Activated T-cell treated with anti-CD3 and anti-CD28 coated beads for 4 hours (primary cell): ENCODE measurements at regions not wholly inside any gene's neighbourhood (a gene's known extent, or its start where the extent isn't known, plus 50 kb on each side); places are given as distances from the start of the nearest gene placed in this dataset.

Source experiments
- DNase-seq: peaks from one replicate; pipeline ENCODE4 v3.0.0-alpha.2; 2020

DNA sequence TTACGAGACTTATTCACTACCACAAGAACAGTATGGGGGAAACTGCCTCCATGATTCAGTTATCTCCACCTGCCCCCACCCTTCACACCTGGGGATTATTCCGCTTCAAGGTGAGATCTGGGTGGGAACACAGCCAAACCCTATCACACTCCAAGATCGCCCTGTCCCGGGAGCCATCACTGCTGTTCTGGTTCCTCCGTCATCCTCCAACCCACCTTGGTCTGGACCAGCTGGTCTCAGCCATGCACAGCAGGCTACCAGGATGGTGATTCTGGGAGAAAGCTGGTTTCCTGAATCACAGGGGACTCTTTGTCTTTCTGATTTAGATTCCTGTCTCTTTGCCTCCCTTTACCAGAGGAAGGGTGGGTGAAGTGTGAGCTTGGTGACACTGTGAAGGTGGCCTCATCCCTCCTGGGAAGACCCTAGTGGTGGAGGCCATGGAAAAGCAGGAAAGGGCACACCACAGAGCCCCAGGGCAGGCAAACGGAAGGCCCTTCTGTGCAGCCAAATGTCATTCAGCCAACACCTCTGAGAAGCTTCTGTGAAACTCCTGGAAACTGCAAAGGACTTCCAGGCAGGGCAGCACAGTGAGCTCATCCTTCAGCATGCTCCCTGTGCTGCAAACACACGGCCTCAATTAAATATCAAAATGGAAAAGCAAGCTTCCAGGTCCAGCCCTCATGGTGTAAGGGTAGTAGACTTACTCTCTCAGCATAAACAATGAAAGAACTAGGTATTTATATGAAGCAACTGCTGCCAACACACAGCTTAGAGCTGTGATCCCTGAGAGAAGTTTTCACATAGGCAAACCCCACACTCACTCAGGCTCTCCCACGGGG is 169.8 kb downstream of the ANKRD60 start:
- no peak for DNase-seq

DNA sequence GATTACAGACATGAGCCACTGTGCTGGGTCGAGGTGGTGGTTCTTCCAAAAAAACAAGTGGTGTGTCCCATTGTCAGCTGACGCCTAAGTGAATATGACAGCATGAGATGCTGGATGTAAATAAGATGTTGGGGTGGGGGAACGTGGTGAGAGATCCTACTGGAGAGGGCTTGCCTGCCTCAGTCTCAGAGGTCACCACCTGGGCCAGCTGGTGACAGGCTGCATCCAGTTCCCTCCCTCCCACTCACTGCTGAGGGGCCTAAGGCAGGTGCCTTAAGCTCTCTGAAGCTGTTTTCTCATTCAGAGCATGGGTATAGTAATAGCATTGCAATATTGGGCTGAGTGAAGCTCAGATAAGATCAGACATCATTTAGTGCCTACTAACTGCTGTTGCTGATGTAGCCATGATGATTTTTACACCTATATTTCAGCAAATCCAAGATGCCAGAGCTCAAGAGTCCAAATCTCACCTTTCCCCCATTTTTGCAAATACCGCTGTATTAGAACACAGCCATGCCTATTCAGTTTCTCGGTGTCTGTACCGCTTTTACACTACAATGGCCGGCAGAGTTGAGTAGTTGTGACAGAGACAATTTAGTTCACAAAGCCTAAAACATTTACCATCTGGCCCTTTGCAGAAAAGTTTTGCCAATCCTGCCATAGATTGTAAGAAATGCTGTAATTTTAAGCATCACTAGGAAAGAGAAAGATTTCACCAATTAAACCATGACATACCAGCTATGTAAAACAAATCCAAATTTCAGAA is 171.3 kb downstream of the ANKRD60 start:
- no peak for DNase-seq

GRCh38 chr20:58056021-58056591 is 172.3 kb downstream of the ANKRD60 start:
- DNase-seq, result no peak

DNA sequence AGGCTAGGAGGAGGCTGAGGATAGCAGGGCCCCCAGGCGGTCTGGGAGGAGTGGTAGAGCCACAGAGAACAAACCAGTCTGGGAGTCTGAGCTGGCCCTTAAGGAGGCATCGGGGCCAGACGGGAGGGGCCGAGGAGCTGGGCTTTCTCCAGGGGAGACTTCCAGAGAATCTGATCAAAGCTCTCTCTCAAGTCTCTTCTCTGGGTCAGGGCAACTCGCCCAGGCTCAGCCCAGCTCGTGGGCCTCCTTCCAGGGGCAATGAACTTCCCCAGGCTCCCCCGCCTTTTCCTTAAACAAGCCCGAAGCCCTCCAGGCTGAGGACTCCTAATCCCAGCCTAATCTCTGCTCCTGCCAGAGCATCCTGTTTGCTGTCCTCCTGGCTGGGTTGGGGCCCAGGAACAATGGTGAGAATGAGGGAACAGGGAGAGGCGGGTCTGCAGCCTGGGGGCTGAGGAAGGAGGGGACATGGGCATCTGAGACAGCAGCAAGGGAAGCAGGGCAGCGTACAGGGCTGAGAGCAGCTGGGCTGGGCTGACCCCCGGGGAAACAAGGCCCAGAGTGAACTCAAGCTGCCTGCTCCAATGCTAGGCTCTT is 173.6 kb downstream of the ANKRD60 start:
- no peak for DNase-seq

GRCh38 chr20:58054082-58054779 is 174.2 kb downstream of the ANKRD60 start:
- DNase-seq, result no peak

DNA sequence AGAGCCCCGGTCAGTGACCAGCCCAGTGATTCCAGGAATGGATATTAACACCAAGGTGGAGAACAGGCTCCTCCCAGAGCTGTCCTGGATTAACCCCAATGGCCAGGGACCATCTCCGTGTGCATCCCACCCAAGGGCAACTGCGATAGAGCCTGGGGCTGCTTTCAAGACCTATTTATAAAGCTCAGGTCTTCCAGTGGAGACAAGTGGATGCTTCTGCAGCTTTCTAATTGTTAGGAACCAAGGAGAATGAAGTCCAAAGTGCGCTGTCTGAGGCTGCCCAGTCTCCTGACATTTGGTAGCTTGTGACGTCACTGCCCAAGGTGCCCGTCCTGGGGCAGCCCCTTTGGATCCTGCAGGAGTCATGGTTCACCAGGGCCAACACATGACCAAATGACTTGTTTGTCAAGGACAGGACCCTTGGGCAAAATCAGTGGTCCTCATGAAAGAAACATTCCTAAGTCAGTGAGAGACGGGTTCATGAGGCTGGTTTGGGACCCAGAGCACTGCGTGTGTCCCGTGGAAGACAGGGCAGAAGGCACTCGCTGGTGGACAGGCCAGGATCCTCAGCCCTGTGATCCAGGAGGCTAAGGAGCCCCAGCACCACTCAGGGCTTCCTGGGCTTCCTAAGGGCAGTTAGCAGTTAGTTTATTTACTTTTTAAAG is 174.9 kb downstream of the ANKRD60 start:
- DNase-seq, result no peak

- DNase-seq, result no peak
Measured at GRCh38 chr20:58051367-58051766, 177.1 kb downstream of the ANKRD60 start.

DNA sequence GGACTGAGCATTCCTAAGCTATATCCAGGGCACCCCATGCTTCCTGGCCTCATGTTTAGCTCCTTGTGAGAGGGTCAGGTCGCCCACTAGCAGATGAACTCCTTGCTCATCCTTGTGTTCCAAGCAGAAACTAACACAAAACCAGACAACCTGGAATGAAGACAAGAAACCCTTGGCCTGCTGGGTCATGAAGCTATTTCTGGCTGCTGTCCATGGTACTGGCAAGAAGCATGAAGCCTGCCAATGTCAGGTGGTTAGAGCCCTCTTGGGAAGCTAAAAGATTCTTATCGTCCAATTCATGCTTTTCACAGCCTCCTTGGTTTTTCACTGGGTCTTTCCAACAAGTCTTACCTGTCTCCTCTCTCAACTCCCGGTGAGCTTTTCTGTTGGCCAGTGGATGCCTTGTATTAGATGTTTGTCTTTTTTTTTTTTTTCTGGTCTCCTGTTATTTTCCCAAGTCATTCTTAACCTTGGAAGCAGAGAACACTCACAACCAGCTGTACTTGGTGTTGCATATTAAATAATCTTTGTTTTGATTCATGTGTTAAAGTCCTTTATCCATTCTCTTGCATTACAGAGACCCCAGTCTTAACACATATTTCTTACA is 180.3 kb downstream of the ANKRD60 start:
- DNase-seq, result no peak

- no peak for DNase-seq
Measured at GRCh38 chr20:58046311-58046710, 182.1 kb downstream of the ANKRD60 start.

GRCh38 chr20:58045579-58045978 is 182.9 kb downstream of the ANKRD60 start:
- no peak for DNase-seq

DNA sequence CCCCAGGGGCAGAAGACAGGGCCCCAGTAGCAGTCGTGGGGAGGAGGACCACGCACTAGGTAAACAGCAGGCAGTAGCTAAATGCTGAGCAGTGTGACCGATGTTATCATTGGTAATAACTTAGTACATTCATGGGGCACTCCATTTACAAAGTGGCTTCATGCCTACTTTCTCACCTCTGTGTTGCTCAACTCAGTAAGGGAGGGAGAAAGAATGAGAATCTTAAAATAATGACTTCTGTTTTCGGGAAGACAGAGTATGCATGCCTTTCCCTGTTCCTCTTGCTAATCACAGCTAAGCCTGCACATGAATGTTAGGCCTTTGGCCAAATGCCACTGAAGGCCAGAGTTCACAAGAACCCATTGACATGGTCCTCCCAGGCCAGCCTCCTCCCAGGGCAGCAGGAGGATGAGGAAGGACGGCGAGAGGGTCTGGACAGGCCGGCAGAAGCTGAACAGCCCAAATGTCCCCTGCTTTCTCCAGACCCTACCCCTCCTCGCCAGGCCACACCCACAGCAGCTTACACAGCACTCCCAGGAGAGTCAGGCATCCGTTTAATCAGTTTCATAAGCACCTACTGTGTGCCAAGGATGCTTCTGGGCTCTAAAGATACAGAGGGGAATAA is 183.4 kb downstream of the ANKRD60 start:
- DNase-seq, result no peak

GRCh38 chr20:58044286-58044685 is 184.2 kb downstream of the ANKRD60 start:
- no peak for DNase-seq

- DNase-seq, result no peak
Measured at GRCh38 chr20:58043236-58044140, 185.0 kb downstream of the ANKRD60 start.

- DNase-seq, result no peak
Measured at GRCh38 chr20:58042591-58042990, 185.9 kb downstream of the ANKRD60 start.

GRCh38 chr20:58040447-58041290 is 187.8 kb downstream of the ANKRD60 start:
- DNase-seq, result no peak

- no peak for DNase-seq
Measured at GRCh38 chr20:58039274-58040092, 189.0 kb downstream of the ANKRD60 start.

- no peak for DNase-seq
Measured at GRCh38 chr20:58038123-58038654, 190.3 kb downstream of the ANKRD60 start.

DNA sequence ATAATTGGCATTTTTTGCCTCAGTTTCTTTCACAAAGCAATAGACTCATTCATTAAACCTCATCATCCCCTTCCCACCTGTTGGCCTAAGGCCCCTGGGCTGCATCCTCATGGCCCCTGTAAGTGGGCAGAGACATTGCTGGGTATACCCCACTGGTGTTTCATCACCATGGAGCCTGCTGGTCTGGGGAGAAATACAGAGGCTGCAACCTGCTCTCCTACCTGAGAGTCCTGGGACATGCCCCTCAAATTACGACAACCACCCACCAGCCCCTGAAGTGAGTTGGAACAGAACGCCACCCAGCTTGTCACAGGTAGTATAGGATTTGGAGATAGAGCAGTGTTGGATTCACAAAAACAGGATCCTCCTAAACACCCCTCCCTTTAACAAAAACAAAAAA is 190.8 kb downstream of the ANKRD60 start:
- no peak for DNase-seq
